ENCODE measurements at regions not wholly inside any gene's neighbourhood (a gene's known extent, or its start where the extent isn't known, plus 50 kb on each side); places are given as distances from the start of the nearest gene placed in this dataset.

DNA sequence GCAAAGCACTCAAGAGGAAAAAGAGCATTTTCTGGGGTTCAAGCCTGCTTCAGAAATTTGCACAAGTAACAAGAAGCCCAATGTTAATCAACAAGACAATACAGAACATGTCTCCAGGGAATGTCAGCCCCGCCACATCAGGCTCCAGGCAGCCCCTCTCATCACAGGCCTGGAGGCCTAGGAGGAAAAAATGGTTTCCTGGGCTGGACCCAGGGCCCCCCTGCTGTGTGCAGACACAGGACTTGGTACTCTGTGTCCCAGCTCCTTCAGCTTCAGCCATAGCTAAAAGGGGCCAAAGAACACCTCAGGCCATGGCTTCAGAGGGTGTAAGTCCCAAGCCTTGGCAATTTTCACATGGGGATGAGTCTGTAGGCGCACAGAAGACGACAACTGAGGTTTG lies 802.9 kb upstream of the KLHL29 start:
- TF ChIP-seq, protein P1, sequence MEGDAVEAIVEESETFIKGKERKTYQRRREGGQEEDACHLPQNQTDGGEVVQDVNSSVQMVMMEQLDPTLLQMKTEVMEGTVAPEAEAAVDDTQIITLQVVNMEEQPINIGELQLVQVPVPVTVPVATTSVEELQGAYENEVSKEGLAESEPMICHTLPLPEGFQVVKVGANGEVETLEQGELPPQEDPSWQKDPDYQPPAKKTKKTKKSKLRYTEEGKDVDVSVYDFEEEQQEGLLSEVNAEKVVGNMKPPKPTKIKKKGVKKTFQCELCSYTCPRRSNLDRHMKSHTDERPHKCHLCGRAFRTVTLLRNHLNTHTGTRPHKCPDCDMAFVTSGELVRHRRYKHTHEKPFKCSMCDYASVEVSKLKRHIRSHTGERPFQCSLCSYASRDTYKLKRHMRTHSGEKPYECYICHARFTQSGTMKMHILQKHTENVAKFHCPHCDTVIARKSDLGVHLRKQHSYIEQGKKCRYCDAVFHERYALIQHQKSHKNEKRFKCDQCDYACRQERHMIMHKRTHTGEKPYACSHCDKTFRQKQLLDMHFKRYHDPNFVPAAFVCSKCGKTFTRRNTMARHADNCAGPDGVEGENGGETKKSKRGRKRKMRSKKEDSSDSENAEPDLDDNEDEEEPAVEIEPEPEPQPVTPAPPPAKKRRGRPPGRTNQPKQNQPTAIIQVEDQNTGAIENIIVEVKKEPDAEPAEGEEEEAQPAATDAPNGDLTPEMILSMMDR (IDR thresholded peaks at IDR 0.05; ENCODE audit: low read depth, low read length), result no peak
- TF ChIP-seq EZH2phosphoT487 (IDR thresholded peaks at IDR 0.05; ENCODE audit: low read depth), result no peak
- peaks cover 2% of the 10 kb centered on the region; the same call in 1 of the 2 replicates for H3K9me3 ChIP-seq (ENCODE audit: insufficient read depth, low read length)
- H3K27ac ChIP-seq (ENCODE audit: low read length), result no peak overlapping the region
- H3K9ac ChIP-seq (ENCODE audit: low read length), result no peak overlapping the region
- H3K79me2 ChIP-seq (ENCODE audit: low read length), result no peaks in the 10 kb centered on the region
- no peak overlapping the region for H2AFZ ChIP-seq (ENCODE audit: low read depth, low read length)
- no peaks in the 10 kb centered on the region for H3K27me3 ChIP-seq (ENCODE audit: low read depth, low read length)
- H3K36me3 ChIP-seq (replicated peaks; ENCODE audit: low read depth, low read length), result no peaks in the 10 kb centered on the region
- H3K4me1 ChIP-seq (ENCODE audit: low read length), result no peaks in the 10 kb centered on the region
- no peak overlapping the region for H3K4me3 ChIP-seq (ENCODE audit: low read length)
- no peak overlapping the region for H3K4me2 ChIP-seq (ENCODE audit: low read length)
- no peaks in the 10 kb centered on the region for H4K20me1 ChIP-seq (ENCODE audit: insufficient read depth, low read length)

DNA sequence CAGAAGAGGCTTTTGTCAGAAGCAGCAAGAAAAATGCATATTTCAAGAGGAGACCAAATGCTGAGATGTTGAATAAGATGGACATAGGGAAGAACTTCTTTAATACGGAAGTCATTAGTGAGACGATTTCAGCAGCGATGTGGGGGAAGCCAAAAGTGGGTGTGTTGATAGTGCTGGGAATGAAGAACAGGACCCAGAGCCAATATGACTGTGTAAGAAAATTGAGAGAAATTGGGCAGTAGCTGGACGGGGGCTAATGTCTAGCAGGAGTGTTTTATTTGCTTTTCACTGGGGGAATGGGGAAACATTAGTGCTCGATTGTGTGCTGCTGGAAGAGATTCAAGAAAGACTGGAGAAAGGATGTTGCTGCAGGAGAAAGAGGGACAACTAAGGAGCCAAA lies 788.7 kb upstream of the KLHL29 start:
- Histone ChIP-seq H2AFZ (ENCODE audit: low read depth, low read length) (no peak overlapping the region), H4K20me1 (ENCODE audit: insufficient read depth, low read length) (no peaks in the 10 kb centered on the region), H3K36me3 (replicated peaks; ENCODE audit: low read depth, low read length) (no peaks in the 10 kb centered on the region), H3K9me3 (ENCODE audit: insufficient read depth, low read length) (no peaks in the 10 kb centered on the region), H3K27ac (ENCODE audit: low read length) (no peak overlapping the region), H3K27me3 (ENCODE audit: low read depth, low read length) (no peaks in the 10 kb centered on the region), H3K79me2 (ENCODE audit: low read length) (no peaks in the 10 kb centered on the region), H3K4me2 (ENCODE audit: low read length) (no peak overlapping the region), H3K9ac (ENCODE audit: low read length) (no peak overlapping the region), H3K4me3 (ENCODE audit: low read length) (no peak overlapping the region), H3K4me1 (ENCODE audit: low read length) (no peaks in the 10 kb centered on the region)
- TF ChIP-seq, protein P1 (IDR thresholded peaks at IDR 0.05; ENCODE audit: low read depth, low read length), result no peak
- no peak for TF ChIP-seq EZH2phosphoT487 (IDR thresholded peaks at IDR 0.05; ENCODE audit: low read depth)

DNA sequence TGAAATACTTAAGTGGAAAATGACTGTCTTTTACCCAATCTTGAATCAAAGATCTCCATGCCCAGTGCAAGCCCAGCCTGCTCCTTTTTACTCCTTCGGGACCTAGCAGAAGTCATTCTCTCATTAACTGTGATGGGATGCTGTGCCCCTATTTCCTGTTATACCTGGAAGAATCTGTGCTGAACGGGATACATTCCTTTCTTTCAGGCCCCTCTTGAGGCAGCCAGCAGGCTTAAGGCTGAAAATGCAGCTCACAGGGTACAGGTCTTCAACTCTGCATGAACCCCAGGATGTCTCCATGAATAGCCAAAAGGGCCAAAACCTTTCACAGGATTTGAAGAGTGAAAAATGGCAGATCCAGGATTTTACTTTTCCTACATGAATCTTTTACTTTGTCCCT lies 784.8 kb upstream of the KLHL29 start:
- Histone ChIP-seq H2AFZ (ENCODE audit: low read depth, low read length) (no peak overlapping the region), H3K79me2 (ENCODE audit: low read length) (no peaks in the 10 kb centered on the region), H3K27ac (ENCODE audit: low read length) (no peak overlapping the region), H3K4me1 (ENCODE audit: low read length) (no peaks in the 10 kb centered on the region), H3K36me3 (replicated peaks; ENCODE audit: low read depth, low read length) (no peaks in the 10 kb centered on the region), H3K9ac (ENCODE audit: low read length) (no peak overlapping the region), H3K9me3 (ENCODE audit: insufficient read depth, low read length) (no peaks in the 10 kb centered on the region), H4K20me1 (ENCODE audit: insufficient read depth, low read length) (no peaks in the 10 kb centered on the region), H3K4me2 (ENCODE audit: low read length) (no peak overlapping the region), H3K4me3 (ENCODE audit: low read length) (no peak overlapping the region), H3K27me3 (ENCODE audit: low read depth, low read length) (no peaks in the 10 kb centered on the region)
- TF ChIP-seq, protein P1 (IDR thresholded peaks at IDR 0.05; ENCODE audit: low read depth, low read length), result no peak
- TF ChIP-seq EZH2phosphoT487 (IDR thresholded peaks at IDR 0.05; ENCODE audit: low read depth), result no peak

DNA sequence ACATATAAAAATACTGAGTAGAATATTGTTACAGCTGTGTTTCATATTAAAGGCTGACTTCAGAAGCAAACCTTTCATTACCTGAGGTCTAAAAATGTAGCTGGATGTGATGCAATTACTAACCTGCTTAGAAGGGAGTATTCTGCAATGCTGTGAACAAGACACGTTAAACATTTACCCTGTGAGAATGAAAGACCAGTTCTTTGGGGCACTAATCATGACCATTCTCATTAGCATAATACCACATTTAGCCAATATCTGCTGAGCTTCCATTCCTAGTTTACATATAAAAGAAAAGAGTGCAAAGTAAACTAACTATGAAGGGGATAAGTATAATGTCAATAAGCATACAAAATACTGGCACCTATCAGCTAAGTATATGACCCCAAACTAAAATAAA lies 784.0 kb upstream of the KLHL29 start:
- Histone ChIP-seq H3K79me2 (ENCODE audit: low read length) (no peaks in the 10 kb centered on the region), H3K9ac (ENCODE audit: low read length) (no peak overlapping the region), H3K4me2 (ENCODE audit: low read length) (no peak overlapping the region), H4K20me1 (ENCODE audit: insufficient read depth, low read length) (no peaks in the 10 kb centered on the region), H2AFZ (ENCODE audit: low read depth, low read length) (no peak overlapping the region), H3K27me3 (ENCODE audit: low read depth, low read length) (no peaks in the 10 kb centered on the region), H3K4me3 (ENCODE audit: low read length) (no peak overlapping the region), H3K4me1 (ENCODE audit: low read length) (no peaks in the 10 kb centered on the region), H3K36me3 (replicated peaks; ENCODE audit: low read depth, low read length) (no peaks in the 10 kb centered on the region), H3K9me3 (ENCODE audit: insufficient read depth, low read length) (no peaks in the 10 kb centered on the region), H3K27ac (ENCODE audit: low read length) (no peak overlapping the region)
- TF ChIP-seq EZH2phosphoT487 (IDR thresholded peaks at IDR 0.05; ENCODE audit: low read depth), result no peak
- TF ChIP-seq, protein P1 (IDR thresholded peaks at IDR 0.05; ENCODE audit: low read depth, low read length), result no peak
